Vagina (tissue), 2 donors: ENCODE measurements at regions not wholly inside any gene's neighbourhood (a gene's known extent, or its start where the extent isn't known, plus 50 kb on each side); places are given as distances from the start of the nearest gene placed in this dataset.

Experiments used
- DNase-seq, 2 donors: peaks; one replicate each; pipeline ENCODE4 v3.0.0-alpha.2; 2017; ENCODE audit errors: extremely low spot score in 2 of 2
- H3K27ac ChIP-seq: fragments of 200-600 bp; sonication (generic); one replicate; pipeline ENCODE4 v1.5.1; 2019
- H3K27me3 ChIP-seq: fragments of 200-600 bp; sonication (generic); one replicate; pipeline ENCODE4 v1.5.1; 2019
- H3K36me3 ChIP-seq, 2 donors: fragments of 200-600 bp; sonication (generic); one replicate each; pipeline ENCODE4 v1.5.1; 2017 to 2019
- H3K4me1 ChIP-seq: fragments of 200-600 bp; sonication (generic); one replicate; pipeline ENCODE4 v1.5.1; 2019
- H3K4me3 ChIP-seq, 2 donors: fragments of 200-600 bp; sonication (generic); 1 replicate in 1 of 2; 2 replicates in 1 of 2; pipeline ENCODE4 v1.5.1; 2016 to 2019
- H3K9me3 ChIP-seq: fragments of 200-600 bp; sonication (generic); one replicate; pipeline ENCODE4 v1.5.1; 2019
- POLR2A ChIP-seq, 2 donors: fragments of 450-650 bp; IDR thresholded peaks; one replicate each; pipeline ENCODE4 v1.6.1; 2017; ENCODE audit warnings: antibody characterized with exemption in 2 of 2, mild to moderate bottlenecking in 2 of 2, moderate library complexity in 2 of 2
- POLR2AphosphoS5 ChIP-seq, 2 donors: sonication (generic); formaldehyde crosslinking; IDR thresholded peaks; one replicate each; pipeline ENCODE4 v1.9.0; 2017; ENCODE audit warnings: antibody characterized with exemption in 2 of 2, mild to moderate bottlenecking in 2 of 2, low read depth in 1 of 2; ENCODE audit not compliant: insufficient read depth in 1 of 2
- intact Hi-C: fragments of 100-400 bp; cut with DNase I; formaldehyde crosslinking; loops from one replicate; pipeline ENCODE4 v1.15.1; 2023
- TF ChIP-seq, protein P1 (sequence below), 3 experiments: fragments of 450-650 bp in 2 of 3; fragments of 200-600 bp in 1 of 3; sonication (generic) in 1 of 3; IDR thresholded peaks; one replicate each; pipeline ENCODE4 v1.5.1; 2017 to 2019; ENCODE audit warnings: antibody characterized with exemption in 3 of 3, mild to moderate bottlenecking in 2 of 3, moderate library complexity in 2 of 3

GRCh38 chr12:41799671-41800070, 345.0 kb downstream of the GXYLT1 start:
- TF ChIP-seq, protein P1, sequence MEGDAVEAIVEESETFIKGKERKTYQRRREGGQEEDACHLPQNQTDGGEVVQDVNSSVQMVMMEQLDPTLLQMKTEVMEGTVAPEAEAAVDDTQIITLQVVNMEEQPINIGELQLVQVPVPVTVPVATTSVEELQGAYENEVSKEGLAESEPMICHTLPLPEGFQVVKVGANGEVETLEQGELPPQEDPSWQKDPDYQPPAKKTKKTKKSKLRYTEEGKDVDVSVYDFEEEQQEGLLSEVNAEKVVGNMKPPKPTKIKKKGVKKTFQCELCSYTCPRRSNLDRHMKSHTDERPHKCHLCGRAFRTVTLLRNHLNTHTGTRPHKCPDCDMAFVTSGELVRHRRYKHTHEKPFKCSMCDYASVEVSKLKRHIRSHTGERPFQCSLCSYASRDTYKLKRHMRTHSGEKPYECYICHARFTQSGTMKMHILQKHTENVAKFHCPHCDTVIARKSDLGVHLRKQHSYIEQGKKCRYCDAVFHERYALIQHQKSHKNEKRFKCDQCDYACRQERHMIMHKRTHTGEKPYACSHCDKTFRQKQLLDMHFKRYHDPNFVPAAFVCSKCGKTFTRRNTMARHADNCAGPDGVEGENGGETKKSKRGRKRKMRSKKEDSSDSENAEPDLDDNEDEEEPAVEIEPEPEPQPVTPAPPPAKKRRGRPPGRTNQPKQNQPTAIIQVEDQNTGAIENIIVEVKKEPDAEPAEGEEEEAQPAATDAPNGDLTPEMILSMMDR (IDR thresholded peaks at IDR 0.05): no peak
- TF ChIP-seq POLR2A (IDR thresholded peaks at IDR 0.05) (no peak), POLR2AphosphoS5 (IDR thresholded peaks at IDR 0.05; ENCODE audit: insufficient read depth in 1 of 2, low read depth in 1 of 2) (no peak)
- Histone ChIP-seq H3K27me3 (no peaks in the 10 kb centered on the region), H3K4me3 (no peak overlapping the region), H3K9me3 (no peaks in the 10 kb centered on the region), H3K27ac (no peak overlapping the region), H3K4me1 (no peaks in the 10 kb centered on the region), H3K36me3 (no peaks in the 10 kb centered on the region)
- intact Hi-C loops: no loop called here
- DNase-seq: no peak

DNA sequence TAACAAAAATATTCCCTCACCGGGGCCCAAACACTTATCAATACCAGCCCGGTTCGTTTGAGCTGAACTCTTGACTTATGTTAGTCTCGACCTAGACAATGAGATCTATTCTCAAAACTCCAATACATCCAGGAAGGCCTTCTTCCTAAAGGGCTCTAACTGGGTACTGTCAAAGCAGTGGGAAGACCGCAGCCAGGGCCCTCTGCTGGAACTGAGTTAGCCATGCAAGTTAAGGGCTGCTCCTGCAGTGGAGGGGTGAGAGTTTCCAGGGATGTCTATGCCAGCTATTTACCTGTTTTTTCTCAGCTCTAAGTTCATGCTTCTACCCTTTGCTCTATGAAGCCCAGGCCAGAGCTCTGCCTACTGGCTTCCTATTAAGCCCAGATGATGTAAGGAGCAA, 348.8 kb downstream of the GXYLT1 start:
- TF ChIP-seq, protein P1 (IDR thresholded peaks at IDR 0.05): no peak
- no peak for TF ChIP-seq POLR2A (IDR thresholded peaks at IDR 0.05)
- TF ChIP-seq POLR2AphosphoS5 (IDR thresholded peaks at IDR 0.05; ENCODE audit: insufficient read depth in 1 of 2, low read depth in 1 of 2): no peak
- Histone ChIP-seq H3K4me3 (no peak overlapping the region), H3K36me3 (no peaks in the 10 kb centered on the region), H3K27ac (no peak overlapping the region), H3K27me3 (no peaks in the 10 kb centered on the region), H3K4me1 (no peaks in the 10 kb centered on the region), H3K9me3 (no peaks in the 10 kb centered on the region)
- DNase-seq: no peak
- intact Hi-C loops: no loop called here

- Histone ChIP-seq H3K27ac (no peak overlapping the region), H3K4me1 (no peaks in the 10 kb centered on the region), H3K9me3 (no peaks in the 10 kb centered on the region), H3K4me3 (no peak overlapping the region), H3K36me3 (no peaks in the 10 kb centered on the region), H3K27me3 (no peaks in the 10 kb centered on the region)
- no peak for TF ChIP-seq POLR2A (IDR thresholded peaks at IDR 0.05)
- TF ChIP-seq, protein P1 (IDR thresholded peaks at IDR 0.05): no peak
- no peak for TF ChIP-seq POLR2AphosphoS5 (IDR thresholded peaks at IDR 0.05; ENCODE audit: insufficient read depth in 1 of 2, low read depth in 1 of 2)
- DNase-seq: no peak
- intact Hi-C loops: no loop called here
These were observed 349.5 kb downstream of the GXYLT1 start for GRCh38 chr12:41795051-41795600.

- DNase-seq: no peak
- Histone ChIP-seq H3K4me3 (no peak overlapping the region), H3K36me3 (no peaks in the 10 kb centered on the region), H3K9me3 (no peaks in the 10 kb centered on the region), H3K27ac (no peak overlapping the region), H3K4me1 (no peaks in the 10 kb centered on the region), H3K27me3 (no peaks in the 10 kb centered on the region)
- TF ChIP-seq POLR2A (IDR thresholded peaks at IDR 0.05) (no peak), POLR2AphosphoS5 (IDR thresholded peaks at IDR 0.05; ENCODE audit: insufficient read depth in 1 of 2, low read depth in 1 of 2) (no peak)
- TF ChIP-seq, protein P1 (IDR thresholded peaks at IDR 0.05): no peak
- intact Hi-C loops: no loop called here
These were observed 350.3 kb downstream of the GXYLT1 start for GRCh38 chr12:41794336-41794735.

DNA sequence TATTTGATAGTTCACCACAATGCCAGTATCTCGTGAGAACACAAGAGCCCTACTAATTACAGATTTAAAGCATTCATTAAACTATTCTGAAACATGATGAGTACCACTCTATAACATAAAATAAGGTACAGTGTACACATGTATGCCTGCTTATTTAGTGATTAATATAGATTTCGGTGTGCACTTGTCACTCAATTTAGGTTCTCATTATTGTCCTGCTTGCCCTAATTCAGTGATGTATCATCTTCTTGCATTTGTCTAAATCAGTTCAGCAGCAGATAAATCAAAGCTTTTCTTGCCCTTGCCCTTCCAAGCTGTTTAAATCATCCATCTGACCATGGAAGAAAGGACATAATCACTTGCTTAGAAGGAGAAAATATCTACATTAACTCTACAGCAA, 359.7 kb downstream of the GXYLT1 start:
- DNase-seq: no peak
- Histone ChIP-seq H3K27ac (no peak overlapping the region), H3K9me3 (no peaks in the 10 kb centered on the region), H3K27me3 (no peaks in the 10 kb centered on the region), H3K36me3 (no peaks in the 10 kb centered on the region), H3K4me1 (no peaks in the 10 kb centered on the region), H3K4me3 (no peak overlapping the region)
- intact Hi-C loops: loop anchor here (10.0 kb wide), 1 partner anchor 220 kb away; no protein-coding TSS in a partner anchor
- TF ChIP-seq, protein P1 (IDR thresholded peaks at IDR 0.05): no peak
- no peak for TF ChIP-seq POLR2A (IDR thresholded peaks at IDR 0.05)
